HepG2 (cell line): ENCODE measurements at regions not wholly inside any gene's neighbourhood (a gene's known extent, or its start where the extent isn't known, plus 50 kb on each side); places are given as distances from the start of the nearest gene placed in this dataset.

ENCODE experiments used
- ATAC-seq: fragments of 200-7000 bp; cut with Tn5 transposase; 3 replicates; pipeline ENCODE4 v1.9.1; 2020; ENCODE audit warnings: mild to moderate bottlenecking, moderate library complexity
- BruUV-seq: library from RNA; stranded (reverse); fragments of 400-500 nt; replicated peaks from 2 replicates; lab custom pipeline; 2021; lab: Mats Ljungman, UMichigan
- CTCF ChIA-PET: fragments of 300-600 bp; formaldehyde crosslinking; extraction: SDS; loops from one replicate; lab custom pipeline; 2021; ENCODE audit warnings: low total read pairs, inconsistent platforms, low intra/inter-chr PET ratio; lab: Yijun Ruan, JAX
- POLR2A ChIA-PET: fragments of 350-600 bp; sonication (Branson Sonifier 250); formaldehyde crosslinking; loops from one replicate; lab custom pipeline; 2020; ENCODE audit warnings: antibody characterized with exemption, inconsistent platforms; lab: Yijun Ruan, JAX
- DNase-seq: peaks from one replicate; pipeline ENCODE4 v3.0.0-alpha.2; 2015; ENCODE audit warnings: low spot score
- FAIRE-seq: peaks from 3 replicates; lab custom pipeline; 2011; peaks lifted over from hg19 to GRCh38; lab: Jason Lieb, UNC
- H2AFZ ChIP-seq: one replicate; pipeline ENCODE4 v1.6.1; 2011; ENCODE audit warnings: low read length, inconsistent platforms
- H3K27ac ChIP-seq: fragments of 300-600 bp; 3 replicates; pipeline ENCODE4 v1.8.0; 2011; ENCODE audit warnings: mixed run types, mild to moderate bottlenecking, mixed read lengths, low read length, inconsistent platforms; ENCODE audit not compliant: insufficient read depth; ENCODE audit errors: extremely low read length
- H3K27me3 ChIP-seq, 2 experiments: fragments of 200-600 bp in 1 of 2; 2 replicates in 1 of 2; 3 replicates in 1 of 2; pipeline versions ENCODE4 v1.6.0 to v1.8.0; 2011; ENCODE audit warnings: low read length in 2 of 2, mild to moderate bottlenecking in 2 of 2, moderate library complexity in 2 of 2, inconsistent platforms in 1 of 2; ENCODE audit not compliant: insufficient read depth in 2 of 2, control insufficient read depth in 1 of 2
- H3K36me3 ChIP-seq, 2 experiments: fragments of 200-600 bp in 1 of 2; replicated peaks in 1 of 2; 2 replicates in 1 of 2; 3 replicates in 1 of 2; pipeline versions ENCODE4 v1.5.1 to v1.8.0; 2011; ENCODE audit warnings: low read length in 2 of 2, inconsistent platforms in 1 of 2; ENCODE audit not compliant: insufficient read depth in 2 of 2, control insufficient read depth in 1 of 2
- H3K4me1 ChIP-seq: 2 replicates; pipeline ENCODE4 v1.5.1; 2012; ENCODE audit warnings: low read length, inconsistent platforms; ENCODE audit not compliant: insufficient read depth
- H3K4me2 ChIP-seq: 2 replicates; pipeline ENCODE4 v1.6.0; 2011; ENCODE audit warnings: low read depth, low read length, inconsistent platforms
- H3K4me3 ChIP-seq, 3 experiments: fragments of 200-600 bp in 1 of 3; sonication (generic), shearing (Covaris generic) in 1 of 3; replicated peaks in 1 of 3; 2 replicates each; pipeline ENCODE4 v1.5.1; 2011 to 2016; ENCODE audit warnings: low read length in 3 of 3, inconsistent platforms in 2 of 3, low read depth in 2 of 3, mild to moderate bottlenecking in 2 of 3, control low read depth in 1 of 3, mixed read lengths in 1 of 3; ENCODE audit not compliant: insufficient read depth in 1 of 3
- H3K79me2 ChIP-seq: one replicate; pipeline ENCODE4 v1.6.1; 2011; ENCODE audit warnings: low read length, inconsistent platforms; ENCODE audit not compliant: insufficient read depth
- H3K9ac ChIP-seq: 2 replicates; pipeline ENCODE4 v1.6.0; 2011; ENCODE audit warnings: mild to moderate bottlenecking, low read depth, low read length, inconsistent platforms; ENCODE audit not compliant: insufficient read depth
- H3K9me3 ChIP-seq: 2 replicates; pipeline ENCODE4 v1.5.1; 2012; ENCODE audit warnings: mild to moderate bottlenecking, low read length
- H4K20me1 ChIP-seq: 2 replicates; pipeline ENCODE4 v1.6.0; 2011; ENCODE audit warnings: inconsistent platforms, mild to moderate bottlenecking, low read length, moderate library complexity; ENCODE audit not compliant: insufficient read depth
- AKAP8 ChIP-seq: sonication (generic); formaldehyde crosslinking; IDR thresholded peaks from 2 replicates; pipeline ENCODE4 v1.5.1; 2020; ENCODE audit warnings: mild to moderate bottlenecking, missing genetic modification reagents
- BRF2 ChIP-seq: sonication (generic); formaldehyde crosslinking; IDR thresholded peaks from 2 replicates; pipeline ENCODE4 v1.8.1; 2022; ENCODE audit warnings: mild to moderate bottlenecking, missing genetic modification reagents
- FOXC1 ChIP-seq: sonication (generic); formaldehyde crosslinking; IDR thresholded peaks from 2 replicates; pipeline ENCODE4 v1.8.0; 2022; ENCODE audit warnings: mild to moderate bottlenecking, missing genetic modification reagents, borderline replicate concordance
- KDM6A ChIP-seq: IDR thresholded peaks from 2 replicates; pipeline ENCODE4 v1.6.1; 2016; ENCODE audit warnings: low read depth
- ZNF232 ChIP-seq: sonication (generic); formaldehyde crosslinking; IDR thresholded peaks from 2 replicates; pipeline ENCODE4 v1.4.0; 2020; ENCODE audit warnings: missing genetic modification reagents, borderline replicate concordance
- ZNF33A ChIP-seq: sonication (generic); formaldehyde crosslinking; IDR thresholded peaks from 2 replicates; pipeline ENCODE4 v1.5.1; 2020; ENCODE audit warnings: missing genetic modification reagents, mild to moderate bottlenecking, moderate library complexity, borderline replicate concordance
- ZNF430 ChIP-seq: sonication (generic); formaldehyde crosslinking; IDR thresholded peaks from 2 replicates; pipeline ENCODE4 v1.9.0; 2021; ENCODE audit warnings: mild to moderate bottlenecking, missing genetic modification reagents
- ZNF780A ChIP-seq: sonication (generic); formaldehyde crosslinking; IDR thresholded peaks from 2 replicates; pipeline ENCODE4 v1.8.0; 2022; ENCODE audit warnings: mild to moderate bottlenecking, missing genetic modification reagents, moderate library complexity
- WGBS: methylation state at CpG from one replicate; pipeline ENCODE4 v1.1.6; 2017; ENCODE audit warnings: low lambda C conversion rate; 5-methylcytosine and 5-hydroxymethylcytosine counted together
- in situ Hi-C: cut with HindIII; loops from 2 replicates; pipeline ENCODE4 v1.10.0; 2017; ENCODE audit warnings: low pct_unique_long_range_greater_than_20kb; ENCODE audit not compliant: extremely low pct_ligation_motif_present
- intact Hi-C: fragments of 100-400 bp; cut with micrococcal nuclease; formaldehyde crosslinking; loops from one replicate; pipeline ENCODE4 v1.10.0; 2022; ENCODE audit not compliant: unreplicated experiment
- TF ChIP-seq, protein P1 (sequence below): sonication (generic); formaldehyde crosslinking; IDR thresholded peaks from 2 replicates; pipeline ENCODE4 v1.4.0; 2020; ENCODE audit warnings: mild to moderate bottlenecking, missing genetic modification reagents
- TF ChIP-seq, protein P2 (sequence below): sonication (generic); formaldehyde crosslinking; IDR thresholded peaks from 2 replicates; pipeline ENCODE4 v1.4.0; 2020; ENCODE audit warnings: missing genetic modification reagents, mild to moderate bottlenecking, borderline replicate concordance

DNA sequence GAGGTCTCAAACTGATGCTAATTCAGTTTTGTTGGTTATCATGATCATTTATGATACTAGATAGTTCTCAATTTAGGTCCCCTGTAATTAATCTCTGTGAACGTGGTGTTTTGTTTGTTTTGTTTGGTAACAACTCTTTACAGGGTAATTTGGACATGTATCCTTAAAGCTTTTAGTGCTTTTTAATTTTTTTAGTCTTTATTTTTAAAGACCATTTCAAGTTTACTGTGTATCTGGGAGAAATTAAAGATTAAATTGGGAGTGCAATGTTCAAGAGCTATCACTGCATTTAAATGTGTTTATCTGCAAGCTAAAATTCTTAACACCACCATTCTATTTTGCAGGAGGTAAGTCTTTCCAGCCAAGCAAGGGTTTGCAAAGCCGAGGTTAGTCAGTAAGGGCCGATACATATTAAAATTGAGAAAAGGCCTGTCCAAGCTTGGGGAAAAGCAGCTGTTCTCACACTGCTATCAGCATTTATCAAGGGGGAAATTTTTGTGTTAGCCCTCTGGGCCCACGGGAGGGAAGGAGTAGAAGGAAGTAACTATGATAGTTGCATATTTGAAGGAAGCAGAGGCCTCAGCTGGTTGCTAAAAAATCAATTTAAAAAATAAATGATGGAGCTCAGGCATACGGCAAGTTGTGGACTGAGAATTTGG, 59.3 kb upstream of the ZNF217 start:
- POLR2A ChIA-PET = interaction anchor here (1.0 to 3.2 kb wide), 10 partner anchors 9 to 85 kb away, joined by 3 to 17 read pairs (median 5); partner anchors contain the start of gene ZNF217
- CTCF ChIA-PET = no interaction called here
- Histone ChIP-seq H4K20me1 (no peaks in the 10 kb centered on the region), H3K9ac (peak overlapping the region; percentile 74), H3K79me2 (no peaks in the 10 kb centered on the region), H3K27ac (peak overlapping the region; percentile 93), H3K27me3 (no peaks in the 10 kb centered on the region), H3K4me1 (peaks cover 72% of the 10 kb centered on the region), H3K36me3 (no peaks in the 10 kb centered on the region), H3K9me3 (no peaks in the 10 kb centered on the region), H3K4me3 (peak overlapping the region in 1 of 3 experiments; percentile 34; a peak in 1 of 6 replicates), H3K4me2 (peak overlapping the region; percentile 79), H2AFZ (no peak overlapping the region)
- FAIRE-seq (no peak), ATAC-seq (no peak), DNase-seq (no peak)
- intact Hi-C loops (loop anchor here (1.0 to 2.0 kb wide), 2 partner anchors 11 to 86 kb away; no protein-coding TSS in a partner anchor), in situ Hi-C loops (no loop called here)
- TSS peak; percentile 100 for BruUV-seq
- 52% methylated on average over 5 of the region's 5 CpGs for WGBS
- TF ChIP-seq BRF2 (CRISPR knock-in tag) (0 out of 2 replicates have a peak, but pooled peaks have one; percentile 13), FOXC1 (no peak), ZNF33A (0 out of 2 replicates have a peak, but pooled peaks have one; percentile 9), ZNF430 (0 out of 2 replicates have a peak, but pooled peaks have one; percentile 21), AKAP8 (CRISPR knock-in tag) (no peak), ZNF232 (CRISPR knock-in tag) (0 out of 2 replicates have a peak, but pooled peaks have one; percentile 47), ZNF780A (0 out of 2 replicates have a peak, but pooled peaks have one; percentile 6), KDM6A (CRISPR knock-in tag) (no peak)
- TF ChIP-seq, protein P1, sequence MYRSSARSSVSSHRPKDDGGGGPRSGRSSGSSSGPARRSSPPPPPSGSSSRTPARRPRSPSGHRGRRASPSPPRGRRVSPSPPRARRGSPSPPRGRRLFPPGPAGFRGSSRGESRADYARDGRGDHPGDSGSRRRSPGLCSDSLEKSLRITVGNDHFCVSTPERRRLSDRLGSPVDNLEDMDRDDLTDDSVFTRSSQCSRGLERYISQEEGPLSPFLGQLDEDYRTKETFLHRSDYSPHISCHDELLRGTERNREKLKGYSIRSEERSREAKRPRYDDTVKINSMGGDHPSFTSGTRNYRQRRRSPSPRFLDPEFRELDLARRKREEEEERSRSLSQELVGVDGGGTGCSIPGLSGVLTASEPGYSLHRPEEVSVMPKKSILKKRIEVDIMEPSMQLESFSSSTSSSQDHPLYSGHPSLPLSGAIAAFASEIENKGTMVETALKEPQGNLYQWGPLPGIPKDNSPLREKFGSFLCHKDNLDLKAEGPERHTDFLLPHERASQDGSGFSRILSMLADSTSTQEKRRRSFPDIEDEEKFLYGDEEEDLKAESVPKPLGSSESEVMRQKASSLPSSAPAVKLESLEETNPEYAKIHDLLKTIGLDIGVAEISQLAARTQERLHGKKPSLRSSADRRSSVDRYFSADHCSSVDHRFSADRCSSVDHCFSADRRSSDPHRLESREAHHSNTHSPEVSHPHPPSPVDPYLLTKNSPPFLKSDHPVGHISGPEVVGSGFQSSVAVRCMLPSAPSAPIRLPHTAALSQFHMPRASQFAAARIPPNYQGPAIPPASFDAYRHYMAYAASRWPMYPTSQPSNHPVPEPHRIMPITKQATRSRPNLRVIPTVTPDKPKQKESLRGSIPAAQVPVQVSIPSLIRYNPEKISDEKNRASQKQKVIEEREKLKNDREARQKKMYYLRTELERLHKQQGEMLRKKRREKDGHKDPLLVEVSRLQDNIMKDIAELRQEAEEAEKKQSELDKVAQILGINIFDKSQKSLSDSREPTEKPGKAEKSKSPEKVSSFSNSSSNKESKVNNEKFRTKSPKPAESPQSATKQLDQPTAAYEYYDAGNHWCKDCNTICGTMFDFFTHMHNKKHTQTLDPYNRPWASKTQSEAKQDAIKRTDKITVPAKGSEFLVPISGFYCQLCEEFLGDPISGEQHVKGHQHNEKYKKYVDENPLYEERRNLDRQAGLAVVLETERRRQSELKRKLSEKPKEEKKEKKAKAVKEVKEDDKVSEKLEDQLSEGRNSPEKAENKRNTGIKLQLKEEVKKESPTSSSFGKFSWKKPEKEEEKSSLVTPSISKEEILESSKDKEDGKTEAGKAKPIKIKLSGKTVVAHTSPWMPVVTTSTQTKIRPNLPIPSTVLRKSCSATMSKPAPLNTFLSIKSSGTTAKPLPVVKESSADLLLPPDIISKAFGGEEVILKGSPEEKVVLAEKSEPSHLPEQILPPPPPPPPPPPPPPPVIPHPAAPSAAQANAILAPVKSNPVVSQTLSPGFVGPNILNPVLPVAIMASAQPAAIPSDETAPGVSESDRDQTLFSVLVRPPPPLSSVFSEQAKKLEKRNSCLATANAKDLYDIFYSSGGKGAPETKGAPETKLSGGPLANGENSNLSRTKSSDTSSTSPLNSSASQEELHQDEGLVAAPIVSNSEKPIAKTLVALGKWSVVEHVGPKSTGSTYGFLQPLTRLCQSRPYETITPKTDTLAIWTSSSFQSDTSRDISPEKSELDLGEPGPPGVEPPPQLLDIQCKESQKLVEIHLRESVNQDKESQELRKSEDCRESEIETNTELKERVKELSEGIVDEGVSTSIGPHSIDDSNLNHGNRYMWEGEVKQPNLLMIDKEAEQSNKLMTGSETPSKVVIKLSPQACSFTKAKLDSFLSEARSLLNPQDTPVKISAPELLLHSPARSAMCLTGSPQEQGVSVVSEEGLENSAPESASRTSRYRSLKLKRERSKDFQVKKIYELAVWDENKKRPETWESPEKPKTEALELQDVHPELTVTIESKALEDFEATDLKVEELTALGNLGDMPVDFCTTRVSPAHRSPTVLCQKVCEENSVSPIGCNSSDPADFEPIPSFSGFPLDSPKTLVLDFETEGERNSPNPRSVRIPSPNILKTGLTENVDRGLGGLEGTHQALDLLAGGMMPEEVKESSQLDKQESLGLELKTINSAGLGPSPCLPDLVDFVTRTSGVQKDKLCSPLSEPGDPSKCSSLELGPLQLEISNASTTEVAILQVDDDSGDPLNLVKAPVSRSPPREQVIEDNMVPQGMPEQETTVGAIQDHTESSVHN (CRISPR knock-in tag) = no peak
- TF ChIP-seq, protein P2, sequence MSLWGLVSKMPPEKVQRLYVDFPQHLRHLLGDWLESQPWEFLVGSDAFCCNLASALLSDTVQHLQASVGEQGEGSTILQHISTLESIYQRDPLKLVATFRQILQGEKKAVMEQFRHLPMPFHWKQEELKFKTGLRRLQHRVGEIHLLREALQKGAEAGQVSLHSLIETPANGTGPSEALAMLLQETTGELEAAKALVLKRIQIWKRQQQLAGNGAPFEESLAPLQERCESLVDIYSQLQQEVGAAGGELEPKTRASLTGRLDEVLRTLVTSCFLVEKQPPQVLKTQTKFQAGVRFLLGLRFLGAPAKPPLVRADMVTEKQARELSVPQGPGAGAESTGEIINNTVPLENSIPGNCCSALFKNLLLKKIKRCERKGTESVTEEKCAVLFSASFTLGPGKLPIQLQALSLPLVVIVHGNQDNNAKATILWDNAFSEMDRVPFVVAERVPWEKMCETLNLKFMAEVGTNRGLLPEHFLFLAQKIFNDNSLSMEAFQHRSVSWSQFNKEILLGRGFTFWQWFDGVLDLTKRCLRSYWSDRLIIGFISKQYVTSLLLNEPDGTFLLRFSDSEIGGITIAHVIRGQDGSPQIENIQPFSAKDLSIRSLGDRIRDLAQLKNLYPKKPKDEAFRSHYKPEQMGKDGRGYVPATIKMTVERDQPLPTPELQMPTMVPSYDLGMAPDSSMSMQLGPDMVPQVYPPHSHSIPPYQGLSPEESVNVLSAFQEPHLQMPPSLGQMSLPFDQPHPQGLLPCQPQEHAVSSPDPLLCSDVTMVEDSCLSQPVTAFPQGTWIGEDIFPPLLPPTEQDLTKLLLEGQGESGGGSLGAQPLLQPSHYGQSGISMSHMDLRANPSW = 0 out of 2 replicates have a peak, but pooled peaks have one; percentile 8
